Urothelium cell line (cell line): ENCODE measurements at regions not wholly inside any gene's neighbourhood (a gene's known extent, or its start where the extent isn't known, plus 50 kb on each side); places are given as distances from the start of the nearest gene placed in this dataset.

ENCODE experiments used
- DNase-seq: peaks from one replicate; pipeline ENCODE4 v3.0.0; 2011; ENCODE audit warnings: low spot score, mixed read lengths
- FAIRE-seq: peaks from 2 replicates; lab custom pipeline; 2011; peaks lifted over from hg19 to GRCh38; lab: Jason Lieb, UNC

DNA sequence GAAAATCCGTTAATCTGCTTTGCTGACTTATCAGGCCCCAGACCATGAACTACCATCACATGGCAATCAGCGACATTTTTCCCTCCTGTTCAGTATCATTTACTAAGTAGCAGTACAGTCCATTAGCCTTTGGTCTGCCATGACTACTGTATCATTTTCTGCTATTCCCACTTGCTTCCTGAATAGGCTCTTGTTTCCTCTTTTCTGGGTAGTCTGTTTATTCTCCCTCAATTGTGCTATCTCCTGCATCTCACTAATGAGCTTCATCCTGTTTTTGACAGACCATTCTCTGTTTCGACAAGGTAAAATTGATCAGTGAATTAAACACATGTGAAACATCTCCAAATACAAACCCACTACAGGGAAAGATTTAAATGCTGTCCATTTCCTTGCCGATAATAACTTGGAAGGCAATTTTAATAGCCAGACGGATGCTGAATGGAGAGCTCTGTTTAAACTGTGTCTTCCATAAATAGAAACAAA is 263.5 kb upstream of the ANKRD55 start:
- DNase-seq, result no peak
- FAIRE-seq, result no peak

DNA sequence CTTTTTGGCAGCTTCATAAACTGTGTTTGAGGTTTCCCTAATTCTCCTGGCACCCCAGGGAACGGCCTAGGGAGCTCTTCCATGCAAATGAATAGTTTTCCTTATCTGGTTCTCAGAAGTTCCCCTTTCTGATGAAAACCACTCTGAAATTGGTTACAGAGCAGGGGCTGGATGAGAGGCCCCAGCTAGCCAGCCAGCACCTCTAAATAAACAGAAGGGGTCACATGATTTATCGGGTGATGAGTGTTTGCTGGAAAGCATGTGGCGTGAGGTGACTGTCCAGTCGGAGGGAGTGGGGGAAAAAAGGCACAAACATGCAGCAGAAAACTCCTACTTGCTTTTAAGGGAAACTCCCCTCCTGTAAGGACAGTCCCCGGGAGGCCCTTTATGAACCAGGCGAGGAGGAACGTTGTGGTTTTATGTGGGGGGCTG is 261.2 kb upstream of the ANKRD55 start:
- no peak for FAIRE-seq
- no peak for DNase-seq

DNA sequence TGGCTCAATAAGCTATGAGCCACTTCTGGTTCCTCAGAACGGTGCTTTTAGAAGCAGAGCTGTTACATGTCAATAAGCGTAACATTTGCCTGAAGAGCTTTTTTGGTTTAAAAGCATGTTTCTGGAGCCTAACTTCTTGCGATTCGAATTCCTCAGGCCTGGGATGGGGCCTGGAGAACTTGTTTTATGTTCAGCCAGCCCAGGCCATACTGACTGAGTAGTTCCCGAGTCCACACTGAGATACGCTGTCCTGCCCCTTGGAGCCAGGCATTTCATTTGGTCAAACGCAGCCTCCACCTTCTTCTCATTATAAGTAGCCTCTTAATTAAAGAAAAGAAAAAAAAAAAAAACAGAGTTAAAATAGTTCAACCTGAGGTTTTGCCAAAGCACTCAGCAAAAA is 260.6 kb upstream of the ANKRD55 start:
- FAIRE-seq (no peak), DNase-seq (no peak)

DNA sequence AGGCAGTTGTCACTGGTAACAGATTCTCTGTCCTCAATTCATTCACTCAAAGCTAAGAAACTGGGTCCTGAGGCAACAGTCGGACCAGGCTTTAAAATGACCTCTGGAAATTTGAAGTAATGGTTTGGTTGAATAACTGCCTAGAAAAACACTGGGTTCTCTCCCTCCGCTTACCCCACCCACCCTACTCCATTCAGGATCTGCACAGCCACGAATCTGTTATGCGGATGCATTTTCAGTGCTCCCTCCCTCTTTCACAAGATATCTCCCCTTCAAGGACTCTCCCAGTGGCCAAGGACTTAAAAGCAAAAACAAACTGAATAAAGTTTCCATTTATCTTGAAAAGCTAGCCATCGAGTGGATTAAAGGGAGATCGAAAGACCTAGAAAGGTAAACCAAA is 260.2 kb upstream of the ANKRD55 start:
- no peak for FAIRE-seq

DNA sequence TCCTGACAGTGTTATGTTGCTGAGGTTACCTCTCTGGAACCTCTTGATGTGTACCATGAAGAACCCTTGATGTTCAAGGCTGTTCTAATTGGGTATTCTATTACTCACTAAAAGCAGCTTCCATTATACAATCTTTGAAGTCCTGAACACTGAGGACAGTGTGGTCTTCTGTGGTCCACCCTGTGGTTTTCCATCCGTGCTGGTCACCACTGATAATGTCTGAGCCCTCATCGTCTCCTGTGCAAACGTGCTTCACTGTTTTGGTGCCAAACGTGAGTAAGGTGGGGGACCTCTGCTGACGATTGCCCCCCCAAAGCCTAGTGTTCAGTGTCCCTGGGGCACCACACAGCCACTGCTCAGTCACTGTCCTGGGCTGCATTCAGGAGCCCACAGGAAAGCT is 259.7 kb upstream of the ANKRD55 start:
- FAIRE-seq (no peak), DNase-seq (no peak)

More for the DNA sequence above, 260.2 kb upstream of the ANKRD55 start:
- DNase-seq, result no peak

DNA sequence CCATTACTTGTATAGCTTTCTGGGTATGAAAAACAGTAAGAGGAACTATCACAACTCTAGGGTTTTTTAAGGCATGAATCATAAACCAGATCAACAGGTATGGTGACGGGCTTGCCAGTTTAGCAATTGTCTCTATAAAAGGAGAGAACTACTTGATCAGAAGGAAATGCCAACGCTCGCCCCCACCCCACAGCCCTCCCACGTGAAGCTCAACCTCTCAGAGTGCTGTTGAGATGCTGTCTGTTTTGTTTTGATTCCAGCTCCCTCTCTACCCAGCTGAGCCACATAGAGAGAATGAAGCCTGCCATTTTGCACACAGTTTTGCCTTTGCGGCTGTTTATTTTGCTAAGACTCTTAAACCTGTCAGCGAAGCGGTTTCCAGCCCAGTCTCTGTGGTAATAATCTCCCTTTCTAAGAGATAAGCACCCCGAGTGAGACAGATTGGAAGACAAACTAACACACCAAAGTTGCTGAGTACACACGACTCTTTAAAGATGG is 257.9 kb upstream of the ANKRD55 start:
- FAIRE-seq, result no peak
- no peak for DNase-seq

DNA sequence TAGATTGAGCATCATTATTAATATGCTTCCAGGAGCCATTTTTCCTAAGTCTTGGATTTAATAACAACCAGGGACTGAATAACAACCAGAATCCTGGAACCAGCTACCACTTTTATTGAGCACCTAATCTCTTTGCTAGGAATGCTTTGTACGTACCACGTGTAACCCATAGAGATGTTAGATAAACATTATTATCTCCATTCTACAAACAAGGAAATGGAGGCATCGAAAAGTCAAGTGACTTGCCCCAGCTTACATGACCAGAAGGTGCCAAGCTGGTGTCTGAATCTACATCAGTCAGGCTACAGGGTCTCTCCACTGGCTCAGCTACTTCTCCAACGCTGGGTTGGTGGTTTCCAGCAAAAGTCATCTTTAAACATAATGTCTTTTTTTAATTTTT is 256.1 kb upstream of the ANKRD55 start:
- no peak for DNase-seq
- no peak for FAIRE-seq

DNA sequence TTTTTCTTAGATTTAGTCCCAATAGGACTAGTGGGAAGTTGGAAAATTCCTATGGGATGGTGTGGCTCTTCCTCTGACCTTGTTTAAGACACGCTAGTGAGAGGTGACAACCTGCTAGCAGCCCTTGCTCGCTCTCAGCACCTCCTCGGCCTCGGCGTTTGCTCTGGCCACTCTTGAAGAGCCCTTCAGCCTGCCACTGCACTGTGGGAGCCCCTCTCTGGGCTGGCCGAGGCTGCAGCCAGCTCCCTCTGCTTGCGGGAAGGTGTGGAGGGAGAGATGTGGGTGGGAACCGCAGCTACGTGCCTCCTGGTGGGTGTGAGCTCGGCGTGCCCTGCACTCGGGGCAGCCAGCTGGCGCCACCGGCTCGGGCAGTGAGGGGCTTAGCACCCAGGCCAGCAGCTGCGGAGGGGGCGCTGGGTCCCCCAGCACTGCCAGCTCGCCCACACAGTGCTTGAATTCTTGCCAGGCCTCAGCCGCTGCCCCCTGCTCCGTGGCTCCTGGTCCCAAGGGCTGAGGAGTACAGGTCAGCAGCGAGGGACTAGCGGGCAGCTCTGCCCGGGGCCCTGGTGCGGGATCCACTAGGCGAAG is 254.5 kb upstream of the ANKRD55 start:
- DNase-seq (no peak), FAIRE-seq (no peak)

DNA sequence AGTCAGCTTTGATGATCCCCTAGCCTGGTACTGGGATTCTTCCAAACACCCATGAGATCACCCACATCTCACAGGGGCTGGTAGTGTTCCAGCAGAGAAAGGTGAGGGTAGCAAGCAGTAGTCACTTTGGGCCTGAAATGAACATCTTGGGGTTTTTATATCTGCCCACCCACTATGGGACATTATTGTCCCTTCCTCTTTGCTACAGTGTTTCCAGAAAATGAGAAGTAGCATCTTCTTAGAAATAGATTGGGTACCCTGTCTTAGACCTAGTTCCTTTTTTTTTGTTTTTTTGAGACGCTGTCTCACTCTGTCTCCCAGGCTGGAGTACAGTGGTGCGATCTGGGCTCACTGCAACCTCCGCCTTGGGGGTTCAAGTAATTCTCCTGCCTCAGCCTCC is 249.2 kb upstream of the ANKRD55 start:
- FAIRE-seq (no peak), DNase-seq (no peak)

DNA sequence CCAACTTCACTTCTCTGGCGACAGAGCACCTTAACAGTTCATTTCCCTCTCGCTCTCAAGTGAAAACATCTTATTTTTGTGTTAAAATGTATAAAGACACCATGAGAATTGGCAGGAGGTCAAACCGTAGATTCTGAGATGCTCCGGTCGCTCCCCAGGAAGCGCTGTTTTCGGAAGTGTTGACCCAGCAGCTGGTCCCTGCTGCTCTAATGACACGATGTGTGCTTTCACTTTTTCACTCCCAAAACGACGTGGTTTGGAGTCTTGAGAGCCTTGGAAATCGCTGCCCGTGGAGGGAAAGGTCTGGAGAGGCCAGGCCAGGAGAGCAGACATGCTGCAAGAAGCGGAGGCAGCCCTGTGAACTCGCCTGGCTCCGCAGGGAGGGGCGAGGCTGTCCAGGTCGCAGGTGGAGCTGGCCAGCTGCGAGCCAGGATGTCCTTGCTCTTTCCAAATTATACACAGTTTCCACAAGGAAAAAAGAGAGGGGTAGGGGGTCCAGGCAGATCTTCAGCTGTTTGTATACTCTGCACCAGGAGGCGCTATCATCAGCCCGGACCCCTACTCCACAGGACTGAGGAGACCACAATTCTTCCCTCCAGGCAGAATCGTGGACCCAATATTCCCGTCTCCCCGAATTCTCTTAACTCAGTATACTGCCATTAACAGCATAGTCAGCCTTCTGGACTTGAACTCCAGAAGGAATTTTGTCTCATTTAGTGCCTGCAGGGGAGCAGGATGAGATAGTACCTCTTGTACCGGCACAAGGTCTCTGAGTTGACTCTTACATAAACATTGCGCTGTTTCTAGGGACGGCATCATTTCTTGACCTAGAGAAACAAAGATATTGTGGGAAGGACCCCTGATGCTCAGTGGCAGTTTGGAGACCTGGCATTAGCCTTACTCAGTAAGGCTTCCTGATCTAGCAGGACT is 248.6 kb upstream of the ANKRD55 start:
- FAIRE-seq (no peak), DNase-seq (peak; percentile 42)

DNA sequence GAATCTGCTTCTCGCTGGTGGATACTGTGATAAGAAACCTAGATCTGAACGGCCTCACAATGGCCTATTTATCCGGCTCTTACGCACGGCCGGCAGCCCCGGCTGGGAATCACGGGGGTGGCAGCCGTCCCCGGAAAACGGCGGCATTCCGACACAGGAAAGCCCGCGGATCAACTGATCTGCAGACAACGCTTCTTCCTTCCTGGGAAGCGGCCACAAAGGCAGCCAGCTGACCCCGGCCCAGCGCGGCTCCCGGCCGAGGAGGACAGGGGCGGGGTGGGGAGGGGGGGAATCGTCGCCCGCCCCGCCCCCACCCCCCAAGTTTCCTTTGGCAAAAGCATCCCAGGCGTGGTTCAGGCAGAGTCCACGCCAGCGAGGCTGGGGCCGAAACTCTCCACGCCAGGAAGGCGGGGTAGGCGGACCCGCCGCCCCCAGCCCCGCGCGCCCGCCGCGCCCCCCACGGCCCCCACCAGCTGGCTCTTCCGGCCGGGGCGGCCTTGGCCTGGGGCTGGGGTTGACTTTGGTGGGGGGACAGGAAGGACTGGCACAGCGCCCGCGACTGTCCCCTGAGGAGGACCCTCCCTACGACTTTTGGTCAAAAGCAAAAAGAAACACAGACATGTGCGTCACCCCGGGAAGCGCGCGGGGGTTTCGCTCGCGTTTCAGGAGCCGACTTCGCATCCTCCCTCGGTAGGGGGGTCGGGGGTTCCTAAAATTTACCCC is 247.7 kb upstream of the ANKRD55 start:
- FAIRE-seq (no peak), DNase-seq (peak; percentile 49)

DNA sequence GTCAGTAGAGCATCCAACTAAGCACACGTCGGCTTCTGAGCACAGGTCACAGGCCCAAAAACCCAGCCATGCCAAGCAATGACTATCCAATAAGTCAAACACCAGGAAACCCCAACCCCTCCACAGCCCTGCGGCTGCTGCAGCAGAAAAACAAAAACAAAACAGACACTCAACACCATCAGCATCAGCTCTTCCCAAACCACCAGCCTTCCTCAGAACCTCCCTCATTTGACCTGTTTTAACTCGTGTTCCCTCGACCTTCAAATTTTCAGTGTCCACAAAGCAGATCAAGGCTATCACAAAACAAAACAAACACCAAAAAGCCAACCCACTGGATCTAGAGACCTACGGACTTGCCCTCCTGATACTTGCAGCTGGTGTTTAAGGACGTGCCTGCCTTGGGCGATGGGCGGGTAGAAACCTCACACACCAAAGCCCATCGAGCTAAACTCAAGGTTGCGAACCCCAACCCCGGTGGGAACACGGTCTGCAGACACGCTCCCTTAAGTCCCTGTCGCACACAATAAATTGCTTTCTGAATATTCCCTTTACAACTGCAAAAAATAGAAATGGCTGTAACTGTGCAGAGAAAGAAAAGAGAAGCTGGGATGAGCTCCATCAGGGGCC is 247.1 kb upstream of the ANKRD55 start:
- DNase-seq (peak; percentile 18), FAIRE-seq (no peak)

DNA sequence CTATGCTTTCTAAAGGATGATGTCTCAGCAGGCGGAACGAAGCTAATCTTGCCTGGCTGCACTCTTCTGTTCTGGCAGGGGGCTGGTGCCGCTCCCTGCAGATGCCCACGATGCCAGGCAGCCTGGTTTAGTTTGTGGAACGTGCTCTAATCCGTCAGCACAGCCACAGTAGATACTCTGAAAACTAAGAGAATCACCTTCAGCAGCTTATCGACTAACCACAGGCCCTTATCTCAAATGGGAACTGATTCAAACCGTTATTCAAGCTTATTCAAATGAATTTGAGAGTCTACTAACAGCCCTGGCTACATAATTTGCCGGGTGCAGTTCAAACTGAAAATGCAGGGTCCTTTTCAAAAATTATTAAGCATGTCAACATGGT is 246.6 kb upstream of the ANKRD55 start:
- DNase-seq, result no peak
- FAIRE-seq, result no peak

DNA sequence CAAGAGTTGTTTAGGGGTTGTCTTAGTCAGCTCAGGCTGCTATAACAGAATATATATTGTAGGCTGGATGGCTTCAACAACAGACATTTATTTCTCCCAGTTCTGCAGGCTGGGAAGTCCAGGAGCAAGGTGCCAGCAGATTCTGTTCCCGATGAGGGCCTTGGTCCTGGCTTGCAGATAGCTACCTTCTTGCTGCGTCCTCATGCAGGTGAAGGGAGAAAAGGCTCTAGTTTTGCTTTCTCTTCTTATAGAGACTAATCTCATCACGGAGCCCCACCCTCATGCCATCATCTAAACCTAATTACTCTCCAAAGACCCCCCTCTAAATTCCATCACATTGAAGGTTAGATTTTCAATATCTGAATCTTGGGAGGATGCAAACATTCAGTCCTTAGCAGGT is 246.0 kb upstream of the ANKRD55 start:
- FAIRE-seq, result no peak
- no peak for DNase-seq

DNA sequence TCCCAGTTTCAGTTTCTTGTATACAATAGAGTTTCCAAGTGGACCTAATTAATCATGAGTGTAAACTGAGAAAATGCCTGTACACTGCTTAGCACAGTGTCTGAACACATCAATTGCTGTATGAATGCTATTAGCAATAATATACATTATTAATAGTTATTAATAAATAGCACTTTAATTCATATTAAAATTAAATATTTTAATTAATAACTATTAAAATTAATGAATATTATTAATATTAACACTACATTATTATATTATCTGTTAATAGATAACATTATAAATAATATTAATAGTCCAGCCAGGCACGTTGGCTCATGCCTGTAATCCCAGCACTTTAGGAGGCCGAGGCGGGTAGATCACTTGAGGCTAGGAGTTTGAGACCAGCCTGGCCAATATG is 244.9 kb upstream of the ANKRD55 start:
- DNase-seq (no peak), FAIRE-seq (no peak)

DNA sequence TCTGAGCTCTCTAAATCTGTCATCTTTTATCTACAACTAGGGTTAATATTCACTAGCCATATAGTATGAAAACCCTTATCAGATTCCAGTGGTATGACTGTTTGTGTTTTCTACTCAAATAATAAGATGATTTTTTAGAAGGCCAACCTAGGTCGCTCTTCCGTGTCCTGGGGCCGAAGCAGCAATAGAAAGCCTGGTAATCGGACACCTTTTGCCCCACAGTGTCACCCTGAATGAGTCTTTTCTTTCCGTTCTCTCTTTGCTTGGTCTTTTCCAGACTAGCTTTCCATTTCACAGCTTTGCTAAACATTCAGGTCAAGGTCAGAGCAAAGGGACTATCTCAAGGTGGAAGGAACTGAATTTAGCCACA is 243.3 kb upstream of the ANKRD55 start:
- FAIRE-seq (no peak), DNase-seq (no peak)

DNA sequence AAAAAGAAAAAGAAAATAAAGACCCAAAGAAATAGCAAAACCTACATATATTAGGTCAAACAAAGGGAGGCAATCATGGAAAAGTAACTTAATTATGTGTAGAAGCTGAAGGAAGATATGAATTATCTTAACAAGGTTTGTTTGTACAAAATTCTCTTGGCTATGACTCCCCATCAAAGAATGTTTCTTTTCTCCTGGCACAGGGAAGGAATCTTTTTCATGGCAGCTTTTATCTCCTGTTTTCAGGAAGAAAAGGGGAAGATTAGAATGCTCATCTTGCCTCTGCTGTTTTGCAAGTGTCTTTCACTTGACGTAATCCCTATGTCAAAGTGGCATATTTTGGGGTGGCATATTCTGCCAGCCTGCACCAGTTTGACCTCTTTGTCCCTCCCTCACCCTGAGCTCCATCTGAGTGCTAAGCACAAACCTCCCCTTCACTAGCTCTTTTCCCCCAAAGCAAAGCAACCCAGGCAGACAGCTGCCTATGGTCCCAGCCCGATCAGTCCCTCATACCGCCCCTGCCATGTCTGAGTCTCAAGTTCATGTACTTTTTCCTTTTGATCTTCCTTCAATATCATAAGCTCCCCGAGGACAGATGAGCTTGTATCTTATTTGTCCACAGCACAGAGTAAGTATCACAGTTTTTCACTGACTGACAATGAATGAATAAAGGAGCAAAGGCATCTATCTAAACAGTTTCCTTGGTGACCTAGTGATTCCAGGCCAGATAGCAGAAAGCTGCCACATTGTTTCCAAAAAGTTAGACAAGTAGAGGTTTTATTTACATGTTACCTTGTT is 242.8 kb upstream of the ANKRD55 start:
- FAIRE-seq (no peak), DNase-seq (no peak)

DNA sequence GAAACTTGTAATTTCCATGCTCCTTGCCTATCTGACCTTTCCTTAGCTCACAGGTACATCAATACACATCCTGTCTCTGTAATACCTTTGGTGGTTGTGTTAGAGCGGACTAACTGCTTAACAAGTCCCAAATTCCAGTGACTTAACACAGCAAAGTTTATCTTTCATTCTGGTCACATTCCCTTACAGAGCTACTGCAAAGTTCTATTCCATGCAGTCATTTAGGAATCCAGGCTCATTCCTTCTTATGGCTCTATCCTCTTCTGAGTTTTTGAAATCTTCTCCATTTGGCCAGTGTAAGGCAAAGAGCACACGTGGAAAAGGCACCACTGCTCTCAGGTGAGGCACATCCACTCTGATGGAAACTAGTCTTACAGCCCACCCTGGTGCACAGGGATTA is 238.6 kb upstream of the ANKRD55 start:
- DNase-seq, result no peak
- FAIRE-seq, result no peak

DNA sequence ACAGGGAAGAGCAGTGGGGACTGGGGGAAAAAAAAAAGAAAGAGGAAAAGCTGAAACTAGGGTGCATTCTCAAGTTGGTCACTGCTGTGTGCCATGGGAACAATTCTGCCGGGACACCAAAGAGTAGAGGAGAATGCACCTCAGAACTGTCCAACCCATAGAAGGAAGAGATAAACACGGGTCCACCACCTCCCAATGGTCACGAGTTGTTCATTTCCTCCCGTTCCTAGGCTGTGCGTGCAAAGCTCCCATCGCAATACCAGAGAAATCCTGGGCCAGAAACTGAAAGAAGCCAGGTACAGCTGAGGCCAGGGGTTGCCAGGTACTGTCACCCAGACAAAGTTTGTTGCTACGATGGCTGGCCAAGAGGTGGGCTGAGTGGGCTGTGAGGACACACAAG is 236.9 kb upstream of the ANKRD55 start:
- FAIRE-seq (no peak), DNase-seq (no peak)

DNA sequence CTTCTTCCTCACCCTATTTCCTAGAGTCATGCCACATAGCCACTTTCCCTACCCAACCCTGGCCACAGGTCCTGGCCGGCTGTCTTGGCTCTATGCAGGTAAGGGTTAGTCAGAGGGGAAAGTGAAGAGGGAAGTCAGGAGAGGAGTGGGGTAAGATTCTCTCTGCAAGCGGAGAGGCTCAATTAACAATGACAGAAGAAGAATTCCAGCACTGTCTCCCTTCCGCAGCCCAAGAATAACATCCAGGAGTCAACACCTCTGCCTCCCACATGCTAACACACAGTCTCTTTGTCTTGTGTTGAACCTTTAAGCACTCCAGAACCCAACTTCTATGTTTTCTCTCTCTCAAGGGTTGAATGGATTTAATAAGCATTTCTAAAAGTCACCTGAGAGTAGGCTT is 235.1 kb upstream of the ANKRD55 start:
- FAIRE-seq, result no peak
- no peak for DNase-seq
